ENCODE measurements at regions not wholly inside any gene's neighbourhood (a gene's known extent, or its start where the extent isn't known, plus 50 kb on each side); places are given as distances from the start of the nearest gene placed in this dataset.
"Not testable (repeated sequence)": the region's sequence is repeated elsewhere in the genome, so short reads cannot be mapped to it uniquely, and the experiment has no call there.

DNA sequence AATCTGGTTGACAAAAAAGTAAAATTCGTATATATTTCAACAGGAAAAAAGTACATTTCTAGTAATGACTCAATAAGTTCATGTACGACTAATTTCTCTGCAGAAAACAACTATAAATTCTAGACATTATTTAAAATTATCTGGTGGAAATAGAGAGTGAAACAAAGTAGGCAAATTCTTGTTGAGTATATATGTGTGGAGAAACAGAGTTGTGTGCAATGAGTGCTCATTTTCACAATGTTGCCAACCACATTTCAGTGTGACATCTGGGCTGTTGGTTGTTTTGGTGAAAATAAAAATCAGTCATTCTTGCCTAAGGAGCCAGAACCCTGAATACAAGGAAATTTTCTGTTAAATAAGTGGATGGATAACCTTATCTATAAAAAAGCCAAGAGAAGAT is 372.0 kb upstream of the NDST4 start:
- no peaks in the 10 kb centered on the region for H3K27me3 ChIP-seq (replicated peaks; ENCODE audit: insufficient read depth)
- H3K27ac ChIP-seq: no peak overlapping the region
- intact Hi-C loops (cut with DNase I): no loop called here
- TF ChIP-seq CTCF (IDR thresholded peaks at IDR 0.05) (no peak), POLR2A (IDR thresholded peaks at IDR 0.05) (no peak), POLR2AphosphoS5 (IDR thresholded peaks at IDR 0.05) (no peak)
- no peaks in the 10 kb centered on the region for H3K36me3 ChIP-seq
- 85% methylated on average over 2 of the region's 2 CpGs for WGBS
- no peaks in the 10 kb centered on the region for H3K9me3 ChIP-seq
- no peaks in the 10 kb centered on the region for H3K4me1 ChIP-seq (replicated peaks)
- no peak for DNase-seq (ENCODE audit: low spot score)
- H3K4me3 ChIP-seq: no peak overlapping the region

GRCh38 chr4:115484479-115484878 is 371.1 kb upstream of the NDST4 start:
- Histone ChIP-seq H3K27me3 (replicated peaks; ENCODE audit: insufficient read depth) (no peaks in the 10 kb centered on the region), H3K27ac (no peak overlapping the region), H3K36me3 (no peaks in the 10 kb centered on the region), H3K4me3 (no peak overlapping the region), H3K9me3 (no peaks in the 10 kb centered on the region), H3K4me1 (replicated peaks) (no peaks in the 10 kb centered on the region)
- TF ChIP-seq POLR2A (IDR thresholded peaks at IDR 0.05) (no peak), CTCF (IDR thresholded peaks at IDR 0.05) (no peak), POLR2AphosphoS5 (IDR thresholded peaks at IDR 0.05) (no peak)
- 74% methylated on average over 4 of the region's 4 CpGs for WGBS
- DNase-seq (ENCODE audit: low spot score): no peak
- intact Hi-C loops (cut with DNase I): no loop called here

- intact Hi-C loops (cut with DNase I): no loop called here
These were observed 357.3 kb upstream of the NDST4 start for GRCh38 chr4:115470763-115471162.

GRCh38 chr4:115459301-115459700 is 345.9 kb upstream of the NDST4 start:
- DNase-seq (ENCODE audit: low spot score); H3K4me3 ChIP-seq; H3K9me3 ChIP-seq; H3K27me3 ChIP-seq (replicated peaks; ENCODE audit: insufficient read depth); H3K27ac ChIP-seq; H3K36me3 ChIP-seq; intact Hi-C loops (cut with DNase I); H3K4me1 ChIP-seq (replicated peaks): not testable (repeated sequence)
- 91% methylated on average over 4 of the region's 4 CpGs for WGBS

More at GRCh38 chr4:115470763-115471162, 357.3 kb upstream of the NDST4 start:
- Histone ChIP-seq H3K27me3 (replicated peaks; ENCODE audit: insufficient read depth) (no peaks in the 10 kb centered on the region), H3K9me3 (no peaks in the 10 kb centered on the region), H3K4me3 (no peak overlapping the region), H3K27ac (no peak overlapping the region), H3K4me1 (replicated peaks) (no peaks in the 10 kb centered on the region), H3K36me3 (no peaks in the 10 kb centered on the region)
- 0% methylated on average over 1 of the region's 1 CpG for WGBS
- DNase-seq (ENCODE audit: low spot score): no peak
- TF ChIP-seq POLR2A (IDR thresholded peaks at IDR 0.05) (no peak), CTCF (IDR thresholded peaks at IDR 0.05) (no peak), POLR2AphosphoS5 (IDR thresholded peaks at IDR 0.05) (no peak)

DNA sequence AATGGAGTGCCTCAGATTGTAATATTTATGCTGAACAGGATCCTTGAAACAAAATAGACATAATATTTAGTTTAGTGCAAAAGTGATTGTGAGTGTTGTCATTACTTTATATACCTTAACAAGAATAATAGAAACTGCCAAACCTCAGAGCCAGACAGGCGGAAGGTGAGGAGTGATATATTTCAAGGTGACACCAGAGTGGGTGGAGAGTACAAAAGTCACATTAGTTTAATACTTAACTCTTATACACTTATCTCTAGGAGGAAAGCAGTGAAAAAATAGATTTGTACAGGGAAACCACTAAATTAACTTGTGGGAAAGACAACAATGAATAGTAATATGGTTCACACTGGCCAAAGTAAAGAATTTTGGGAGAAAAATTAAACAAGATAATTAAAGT is 342.8 kb upstream of the NDST4 start:
- Histone ChIP-seq H3K27ac (no peak overlapping the region), H3K36me3 (no peaks in the 10 kb centered on the region), H3K27me3 (replicated peaks; ENCODE audit: insufficient read depth) (no peaks in the 10 kb centered on the region), H3K4me3 (no peak overlapping the region), H3K9me3 (no peaks in the 10 kb centered on the region), H3K4me1 (replicated peaks) (no peaks in the 10 kb centered on the region)
- no peak for DNase-seq (ENCODE audit: low spot score)
- 66% methylated on average over 1 of the region's 1 CpG for WGBS
- no peak for TF ChIP-seq POLR2AphosphoS5 (IDR thresholded peaks at IDR 0.05)
- TF ChIP-seq POLR2A (IDR thresholded peaks at IDR 0.05): no peak
- no peak for TF ChIP-seq CTCF (IDR thresholded peaks at IDR 0.05)
- intact Hi-C loops (cut with DNase I): no loop called here
